Activated CD8-positive, alpha-beta memory T cell treated with anti-CD3 and anti-CD28 coated beads for 24 hours (primary cell): ENCODE measurements at regions not wholly inside any gene's neighbourhood (a gene's known extent, or its start where the extent isn't known, plus 50 kb on each side); places are given as distances from the start of the nearest gene placed in this dataset.
"Not testable (repeated sequence)": the region's sequence is repeated elsewhere in the genome, so short reads cannot be mapped to it uniquely, and the experiment has no call there.

Experiments
- DNase-seq: peaks from one replicate; pipeline ENCODE4 v3.0.0-alpha.2; 2020

DNA sequence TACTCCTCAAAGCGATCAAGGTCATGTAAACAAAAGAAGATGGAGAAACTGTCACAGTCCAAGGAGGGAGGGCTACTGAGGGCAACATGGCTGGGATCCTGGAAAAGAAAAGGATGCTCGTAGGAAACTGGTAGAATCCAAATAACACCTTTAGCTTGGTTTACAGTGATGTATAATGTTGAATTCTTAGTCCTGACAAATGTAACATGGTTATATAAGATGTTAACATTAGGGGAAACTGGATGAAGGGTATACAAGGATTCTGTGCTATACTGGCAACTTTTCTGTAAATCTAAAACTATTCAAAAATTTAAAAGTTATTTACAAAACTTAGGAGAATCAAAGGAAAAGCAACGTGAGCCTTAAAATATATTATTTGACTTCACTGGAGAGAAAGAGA is 257.0 kb downstream of the TTC32 start:
- DNase-seq, result no peak

DNA sequence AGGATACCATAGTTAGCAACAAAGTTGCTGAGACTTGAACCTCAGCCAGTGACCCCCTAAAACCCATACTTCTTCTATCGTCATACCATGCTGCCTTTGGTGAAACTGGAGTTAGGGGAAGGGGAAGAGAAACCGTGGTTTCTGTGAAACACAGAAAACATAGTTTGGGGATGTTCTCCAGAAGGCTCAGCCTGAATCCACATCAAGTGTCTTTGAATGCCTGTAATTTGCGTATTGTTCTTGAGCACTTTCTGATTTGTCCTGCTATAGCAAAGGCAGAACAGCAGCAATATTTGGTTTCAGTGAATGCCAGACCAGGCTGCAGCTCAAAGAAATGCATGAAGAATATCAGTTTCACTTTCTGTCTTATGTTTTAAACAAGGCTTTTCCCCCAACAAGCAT is 258.7 kb downstream of the TTC32 start:
- no peak for DNase-seq

DNA sequence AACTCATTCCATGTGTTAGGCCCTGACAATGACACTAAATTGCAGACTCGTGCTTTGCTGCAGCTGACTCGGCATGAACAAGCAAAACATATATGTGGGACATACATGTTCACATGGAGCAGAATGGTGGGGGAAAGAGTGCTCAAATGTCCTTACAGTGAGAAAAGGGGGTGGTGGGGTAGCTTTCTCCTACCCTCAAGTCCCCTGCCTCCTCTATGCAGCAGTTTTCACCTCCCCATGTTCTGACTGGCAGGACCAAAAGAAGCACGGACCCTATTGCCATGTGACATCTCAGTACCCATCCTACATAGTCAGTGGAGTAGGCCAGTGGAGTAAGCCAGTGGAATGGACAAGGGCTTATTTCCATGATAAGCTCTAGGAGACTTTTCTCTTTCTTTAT is 259.3 kb downstream of the TTC32 start:
- DNase-seq, result no peak

DNA sequence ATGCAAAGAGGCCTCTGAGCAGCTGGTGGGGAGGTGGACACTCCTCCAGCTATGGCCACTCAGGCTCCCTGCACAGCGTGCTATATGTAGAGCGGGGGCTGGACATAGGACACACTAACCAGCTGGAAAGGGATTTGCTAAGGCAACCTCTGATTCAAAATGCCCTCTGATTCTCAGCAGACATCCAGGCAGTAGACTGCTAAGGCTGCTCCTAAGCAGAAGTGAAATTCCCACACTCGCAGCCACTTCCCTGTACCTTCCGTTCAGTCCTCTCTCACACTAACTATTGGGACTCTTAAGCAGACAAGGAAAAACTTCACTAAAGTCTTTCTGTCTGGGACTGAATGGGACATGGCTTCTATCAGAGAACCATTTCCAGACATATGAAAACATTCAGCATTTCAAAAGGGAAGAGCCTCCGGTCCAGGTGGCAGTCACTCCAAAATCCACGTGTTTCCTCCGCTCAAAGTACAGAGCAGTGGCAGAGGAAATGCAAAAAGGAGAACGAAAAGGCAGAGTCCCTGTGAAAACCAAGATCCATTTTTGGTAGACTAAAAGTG is 265.8 kb downstream of the TTC32 start:
- no peak for DNase-seq

DNA sequence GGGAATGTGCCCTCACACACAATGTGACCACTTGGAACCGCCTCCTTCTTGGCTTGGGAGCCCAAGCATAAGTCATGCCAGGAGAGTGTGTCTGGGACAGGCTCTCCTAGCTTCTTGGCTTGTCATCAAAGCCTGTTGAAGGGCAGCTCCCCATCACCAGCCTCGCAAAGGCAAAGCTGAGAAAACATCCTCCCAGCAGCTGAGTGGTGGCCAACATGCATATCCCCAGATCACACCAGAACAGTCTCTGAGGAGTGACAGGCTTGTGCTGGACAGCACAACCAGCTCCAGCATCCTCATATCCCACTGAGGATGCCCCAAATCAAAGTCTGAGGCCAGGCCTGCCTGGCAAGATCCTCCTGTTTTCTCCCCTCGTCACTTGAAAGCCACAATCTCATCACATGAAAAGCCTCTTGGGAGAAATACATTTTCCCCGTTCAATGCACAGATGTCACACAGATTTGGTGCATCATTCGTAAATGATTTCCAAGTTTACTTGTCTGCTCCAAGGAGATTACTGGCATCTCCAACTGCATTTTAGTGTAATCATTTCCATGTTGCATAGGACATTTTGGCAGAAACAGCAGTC is 269.3 kb downstream of the TTC32 start:
- DNase-seq, result no peak

DNA sequence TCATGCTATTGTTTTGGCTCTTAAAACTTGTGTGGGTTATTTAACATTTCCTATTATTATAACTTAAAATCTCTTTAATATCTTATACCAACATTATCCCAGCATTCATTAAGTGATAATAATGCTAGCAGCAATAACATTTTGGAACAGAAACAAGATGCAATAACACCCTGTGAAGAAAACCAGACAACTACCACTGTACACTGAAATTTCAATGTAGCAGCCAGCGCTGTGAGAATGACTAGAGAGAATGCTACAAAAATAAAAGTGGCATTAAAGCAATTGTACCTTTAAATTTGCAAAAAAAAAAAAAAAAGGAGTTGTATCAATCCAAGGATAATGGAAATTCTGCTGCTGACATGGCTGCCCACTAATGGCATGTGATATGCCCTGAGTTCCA is 269.9 kb downstream of the TTC32 start:
- no peak for DNase-seq

DNA sequence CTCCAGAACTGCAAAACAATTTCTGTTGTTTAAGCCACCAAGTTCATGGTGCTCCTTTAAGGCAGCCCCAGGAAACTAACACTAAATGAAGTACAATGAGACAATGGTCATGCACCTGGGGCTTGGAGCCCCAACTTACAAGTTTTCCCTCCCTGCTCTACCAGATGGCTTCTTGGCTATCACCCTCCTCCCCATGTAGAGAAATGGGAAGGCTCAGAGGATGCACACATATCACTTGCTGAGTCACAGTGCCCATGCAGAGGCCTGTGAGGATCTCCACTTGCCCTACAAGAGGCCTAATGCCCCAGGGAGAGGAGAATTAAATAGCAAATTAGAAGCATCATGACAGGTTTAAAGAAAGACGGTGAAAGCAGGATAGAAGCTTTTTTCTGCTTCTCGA is 270.9 kb downstream of the TTC32 start:
- no peak for DNase-seq

DNA sequence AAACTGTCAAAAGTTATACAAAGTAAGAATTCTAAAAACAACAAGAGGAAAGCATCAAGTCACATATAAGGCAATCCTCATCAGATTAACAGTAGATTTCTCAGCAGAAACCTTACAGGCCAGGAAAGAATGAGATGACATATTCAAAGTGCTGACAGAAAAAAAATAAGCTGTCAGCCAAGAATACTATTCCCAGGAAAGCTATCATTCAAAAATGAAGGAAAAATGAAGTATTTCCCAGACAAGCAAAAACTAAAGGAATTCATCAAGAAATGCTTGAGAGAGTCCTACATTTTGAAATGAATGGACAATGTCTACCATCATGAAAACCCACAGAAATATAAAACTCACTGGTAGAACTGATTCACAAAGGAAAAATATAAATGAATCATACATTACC is 268.9 kb upstream of the OSR1 start:
- no peak for DNase-seq

DNA sequence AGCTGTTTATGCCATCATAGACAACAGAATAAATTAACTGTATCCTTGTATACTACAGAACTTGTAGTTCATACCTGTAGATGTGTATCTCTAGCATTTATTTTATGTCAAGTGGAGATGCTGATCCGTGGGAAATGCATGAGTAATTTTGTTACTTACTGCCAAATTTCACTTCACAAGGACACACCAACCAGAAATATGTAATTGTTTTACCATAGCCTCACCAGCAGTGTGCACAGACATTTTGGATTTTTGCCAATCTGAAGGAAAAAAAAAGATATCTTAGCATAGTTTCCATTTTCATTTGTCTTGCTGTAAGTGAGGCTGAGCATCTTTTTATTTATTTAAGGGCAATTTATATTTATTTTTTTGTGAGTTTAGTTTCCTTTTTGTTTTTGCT is 265.1 kb upstream of the OSR1 start:
- DNase-seq, result no peak

DNA sequence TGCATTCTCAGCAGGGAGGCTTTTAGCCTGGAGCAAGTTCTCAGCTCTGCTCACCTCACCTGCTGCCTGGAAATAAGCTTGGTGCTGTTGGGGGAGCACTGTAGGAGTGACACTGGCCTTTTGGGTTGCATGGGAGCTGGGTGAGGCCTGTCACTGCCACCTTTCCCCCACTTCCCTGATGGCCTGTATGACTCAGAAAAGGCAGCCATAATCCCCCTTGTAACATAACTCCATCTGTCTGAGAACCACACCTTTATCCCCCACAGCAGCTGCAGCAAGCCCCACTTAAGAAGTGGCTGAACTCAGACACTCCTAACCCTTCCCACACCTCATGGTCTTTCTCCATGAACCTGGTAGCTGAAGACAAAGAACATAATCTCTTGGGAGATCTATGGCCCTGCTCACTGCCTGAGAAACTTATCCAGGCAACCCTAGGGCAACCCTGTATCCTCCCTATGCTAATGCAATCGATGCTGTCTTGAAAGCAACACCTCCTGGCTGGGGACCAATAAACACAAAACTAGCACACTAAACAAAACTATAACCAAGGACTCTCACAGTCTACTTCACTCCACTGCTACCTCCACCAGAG is 258.9 kb upstream of the OSR1 start:
- no peak for DNase-seq

DNA sequence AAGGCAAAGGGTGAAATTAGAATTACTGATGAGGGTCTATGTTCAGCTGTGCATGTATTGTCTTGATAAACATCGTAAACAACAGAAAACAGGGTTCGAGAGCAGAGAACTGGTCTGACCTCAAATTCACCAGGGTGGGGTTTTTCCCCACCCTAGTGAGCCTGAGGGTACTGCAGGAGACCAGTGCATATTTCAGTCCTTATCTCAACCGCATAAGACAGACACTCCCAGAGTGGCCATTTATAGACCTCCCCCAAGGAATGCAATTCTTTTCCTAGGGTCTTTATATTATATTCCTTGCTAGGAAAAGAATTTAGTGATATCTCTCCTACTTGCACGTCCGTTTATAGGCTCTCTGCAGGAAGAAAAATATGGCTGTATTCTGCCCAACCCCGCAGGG is 257.0 kb upstream of the OSR1 start:
- not testable (repeated sequence) for DNase-seq

DNA sequence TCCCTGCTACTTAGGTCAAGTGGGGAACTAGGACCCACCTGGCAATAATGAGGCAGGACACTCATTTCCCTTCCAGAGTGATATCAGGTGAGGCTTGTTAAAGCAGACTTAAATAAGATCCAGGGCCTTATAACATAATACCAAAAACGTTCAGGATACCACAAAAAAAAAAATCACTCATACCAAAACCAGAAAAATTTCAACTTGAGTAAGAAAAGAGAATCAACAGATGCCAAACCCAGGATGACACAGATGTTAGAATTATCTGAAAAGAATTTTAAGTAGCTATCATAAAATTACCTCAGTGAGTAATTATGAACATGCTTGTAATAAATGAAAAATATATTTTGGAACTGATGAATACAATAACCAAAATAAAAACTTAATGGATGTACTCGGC is 255.6 kb upstream of the OSR1 start:
- DNase-seq, result no peak

DNA sequence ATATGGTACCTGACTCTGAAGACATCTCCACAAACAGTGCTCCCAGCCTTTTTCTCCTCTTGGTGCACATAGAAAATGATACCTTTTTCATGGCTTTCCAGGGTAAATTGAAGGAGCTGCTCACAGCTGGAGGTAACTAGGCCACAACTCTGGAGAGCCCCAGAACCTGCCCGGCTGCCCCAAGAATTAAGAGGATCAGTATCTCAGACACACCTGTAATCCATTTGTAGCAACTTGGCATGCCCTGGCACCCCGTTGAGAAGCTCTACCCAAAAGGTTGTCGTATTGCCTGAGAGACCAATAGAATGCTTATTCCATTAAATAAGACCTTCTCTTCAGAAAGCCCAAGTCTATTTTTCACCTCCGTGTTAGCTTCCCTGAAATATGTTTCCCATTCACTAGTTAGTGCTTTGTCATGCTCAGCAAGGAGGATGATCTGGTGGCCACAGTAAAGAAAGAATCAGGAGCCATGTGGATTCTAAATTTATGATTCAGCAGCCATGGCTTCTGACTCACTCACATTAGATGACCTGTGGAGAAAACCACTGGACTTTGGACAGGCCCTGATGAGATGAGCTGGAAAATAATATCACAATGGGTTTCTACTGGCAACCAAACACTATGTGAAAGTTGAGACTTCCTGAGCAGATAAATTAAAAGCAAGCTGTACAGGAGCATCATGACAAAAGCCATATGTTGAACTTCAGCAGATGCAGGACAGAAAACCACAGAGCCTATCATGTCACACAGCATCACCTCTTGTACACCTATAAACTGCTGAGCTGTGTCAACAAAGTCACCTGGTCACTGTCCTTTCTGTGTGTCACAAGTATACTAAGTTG is 253.3 kb upstream of the OSR1 start:
- DNase-seq, result no peak

DNA sequence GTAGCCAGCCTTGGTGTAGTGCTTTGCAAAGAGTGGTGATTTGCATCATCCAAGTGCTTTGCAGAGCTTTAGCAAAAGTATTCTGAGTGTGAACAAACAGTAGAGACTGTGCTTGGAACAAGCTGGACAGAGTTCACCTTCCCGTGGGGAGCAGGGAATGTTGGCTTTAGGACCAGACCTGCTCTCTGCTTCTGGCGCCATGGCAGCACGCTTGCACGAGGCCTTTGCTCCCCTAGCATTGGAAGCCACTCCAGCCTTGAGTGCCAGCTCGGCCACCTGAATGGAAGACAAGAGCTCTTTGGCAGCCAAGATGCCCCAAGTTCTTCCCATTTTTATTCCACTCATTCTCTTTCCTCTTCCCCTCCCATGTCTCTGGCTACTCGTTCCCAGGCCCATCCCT is 250.8 kb upstream of the OSR1 start:
- no peak for DNase-seq

DNA sequence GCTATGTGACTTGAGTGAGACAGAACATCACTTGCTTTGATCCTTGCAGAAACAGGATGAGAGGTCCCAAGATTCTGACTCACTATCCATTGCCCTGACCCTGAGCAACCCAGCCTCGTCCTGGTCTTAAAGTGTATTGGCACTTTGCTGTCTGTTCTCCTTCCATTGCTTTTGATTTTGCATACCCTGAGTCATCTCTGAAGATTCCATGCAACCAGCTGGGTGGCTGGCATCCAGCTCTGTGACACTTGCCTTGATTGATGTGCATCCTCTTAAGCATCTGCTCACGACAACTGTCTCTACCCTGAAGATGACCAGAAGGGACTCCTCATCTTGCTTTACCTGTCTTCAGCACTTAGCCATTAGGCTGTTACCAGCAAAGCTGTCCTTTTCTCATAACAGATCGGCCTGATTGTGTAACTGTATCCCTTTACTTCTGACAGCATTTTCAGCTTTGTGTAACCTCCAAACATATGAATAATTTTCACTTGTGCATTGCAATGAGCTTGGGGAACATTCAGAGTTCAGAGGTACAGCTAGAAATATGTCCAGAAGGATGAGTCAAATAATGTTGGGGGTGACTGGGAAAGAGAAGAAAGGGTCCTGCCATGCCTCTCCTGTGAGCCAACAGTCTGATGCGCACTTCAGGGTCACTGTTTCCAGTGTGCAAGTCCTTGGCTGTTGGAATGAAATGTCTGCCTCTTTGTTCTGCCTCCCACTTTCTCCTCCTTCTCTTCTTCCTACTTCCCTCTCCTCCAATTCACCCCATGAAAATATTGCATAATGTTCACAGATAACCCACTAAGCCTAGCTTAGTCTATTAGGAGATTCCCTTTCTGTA is 249.7 kb upstream of the OSR1 start:
- DNase-seq, result no peak

DNA sequence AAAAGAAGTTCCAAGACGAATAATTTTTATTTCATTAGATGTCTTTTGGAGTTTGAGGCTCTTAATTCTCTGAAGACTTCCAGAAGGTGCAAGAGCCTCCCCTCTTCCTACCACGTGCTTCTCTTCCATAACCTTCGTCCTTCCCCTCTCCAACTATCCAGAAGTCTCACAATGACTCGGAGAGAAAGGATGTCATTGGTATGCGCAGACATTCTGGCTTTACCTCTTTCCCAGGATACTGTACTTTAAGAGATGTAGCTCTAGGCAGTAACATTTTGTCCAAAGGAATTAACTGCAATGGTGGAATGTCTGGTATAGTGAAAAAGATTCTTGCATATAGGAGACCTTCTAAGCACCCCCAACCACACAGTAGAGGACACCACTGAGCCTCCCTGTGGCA is 249.0 kb upstream of the OSR1 start:
- DNase-seq, result no peak

DNA sequence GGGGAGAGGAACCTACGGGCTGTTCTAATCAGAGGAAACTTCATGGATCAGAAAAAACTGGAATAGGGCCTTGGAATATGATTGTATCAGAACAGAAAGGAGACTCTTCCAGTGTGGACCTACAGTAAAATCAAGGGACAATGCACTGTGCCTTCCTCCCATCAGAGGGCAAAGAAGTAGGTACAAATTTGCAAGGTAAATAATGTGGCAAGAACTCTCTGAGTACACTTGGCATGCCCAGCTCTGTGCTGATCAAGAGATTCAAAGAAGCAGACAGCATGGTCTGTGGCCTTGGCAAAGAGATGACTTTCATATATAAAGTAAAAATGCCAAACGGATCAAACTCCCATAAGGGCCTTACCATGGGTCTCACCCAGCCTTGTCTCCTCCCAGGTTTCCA is 242.6 kb upstream of the OSR1 start:
- no peak for DNase-seq

DNA sequence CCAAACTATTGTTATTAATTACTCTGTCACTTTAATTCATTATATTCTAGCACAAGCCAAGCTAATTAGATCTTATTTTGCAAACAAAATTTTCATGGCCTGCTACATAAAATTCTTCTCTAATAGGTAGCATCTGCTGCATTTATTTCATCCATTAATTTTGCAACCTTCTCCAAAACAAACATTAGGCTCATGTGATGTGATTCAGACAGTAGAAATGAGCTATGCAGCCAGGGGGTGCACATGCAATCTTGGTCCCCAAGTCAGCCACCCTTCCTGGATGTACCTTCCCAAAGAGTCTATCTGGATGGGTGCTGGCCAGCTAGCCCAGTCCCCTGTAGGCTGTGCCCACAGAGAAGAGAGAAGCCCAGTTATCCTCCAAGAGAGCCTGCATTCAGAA is 242.1 kb upstream of the OSR1 start:
- DNase-seq, result no peak

DNA sequence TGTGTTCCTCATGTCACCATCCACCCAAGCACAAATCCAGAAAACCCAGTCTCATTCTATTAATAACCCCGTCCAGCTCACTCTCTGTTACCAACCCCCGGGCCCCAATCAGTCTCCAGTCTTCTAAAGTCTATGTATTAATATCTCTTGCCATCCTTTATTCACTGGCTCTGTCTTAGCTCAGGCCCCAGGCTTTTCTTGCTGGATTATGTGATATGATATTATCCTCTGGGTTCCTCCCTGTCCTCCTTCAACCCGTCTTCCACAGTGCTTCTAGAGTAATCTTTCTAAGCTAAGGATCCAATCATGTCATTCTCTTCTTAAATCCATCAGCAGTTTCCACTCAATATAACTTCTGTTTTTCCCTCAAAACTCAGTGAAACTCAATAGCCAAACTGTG is 240.5 kb upstream of the OSR1 start:
- DNase-seq, result no peak

DNA sequence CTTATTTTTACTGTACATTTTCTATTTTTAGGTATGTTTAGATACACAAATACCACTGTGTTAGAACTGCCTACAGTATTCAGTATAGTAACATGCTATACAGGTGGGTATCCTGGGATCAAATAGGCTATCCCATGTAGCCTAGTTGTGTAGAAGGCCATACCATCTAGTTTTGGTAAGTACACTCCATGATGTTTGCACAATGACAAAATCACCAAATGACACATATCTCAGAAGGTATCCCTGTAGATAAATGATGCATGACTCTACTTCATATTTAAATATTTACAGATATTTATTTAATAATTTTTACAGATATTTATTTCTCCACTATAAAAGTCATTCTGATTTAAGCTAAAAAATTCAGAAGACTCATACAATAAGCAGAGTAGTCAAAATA is 233.8 kb upstream of the OSR1 start:
- no peak for DNase-seq

DNA sequence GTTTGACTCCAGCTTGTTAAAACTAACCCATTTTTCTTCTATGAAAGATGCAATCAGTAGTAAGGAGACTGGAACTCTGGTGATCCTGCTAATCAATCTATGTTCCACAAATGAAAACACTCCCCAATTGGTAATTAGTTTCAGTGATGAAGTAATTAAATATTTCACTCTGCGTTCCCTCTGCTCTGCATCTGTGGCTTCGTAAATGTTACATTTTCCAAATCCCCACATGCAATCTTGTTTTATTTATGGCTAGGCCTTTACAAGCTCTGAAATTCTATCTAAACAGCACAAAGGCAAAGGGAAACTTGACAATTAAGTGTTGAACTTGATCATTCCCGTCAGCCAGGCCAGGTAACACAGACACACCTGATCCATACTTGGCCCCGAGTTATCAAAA is 231.4 kb upstream of the OSR1 start:
- no peak for DNase-seq

DNA sequence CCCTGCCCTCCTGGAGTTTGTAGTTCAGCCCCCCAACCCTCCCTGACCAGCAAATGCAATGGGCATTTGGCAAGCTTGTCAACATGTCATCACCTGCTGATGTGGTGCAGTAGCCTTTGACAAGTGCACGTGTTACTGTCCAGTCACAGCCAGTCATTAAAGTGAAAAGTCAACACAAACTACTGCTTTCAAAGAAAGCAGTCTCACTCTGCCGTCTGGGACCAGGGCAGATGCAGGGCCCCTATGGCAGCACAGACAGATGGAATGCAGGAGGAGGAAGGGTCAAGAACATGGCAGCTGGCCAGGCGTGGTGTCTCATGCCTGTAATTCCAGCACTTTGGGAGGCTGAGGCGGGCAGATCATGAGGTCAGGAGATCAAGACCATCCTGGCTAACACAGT is 222.4 kb upstream of the OSR1 start:
- DNase-seq, result no peak

DNA sequence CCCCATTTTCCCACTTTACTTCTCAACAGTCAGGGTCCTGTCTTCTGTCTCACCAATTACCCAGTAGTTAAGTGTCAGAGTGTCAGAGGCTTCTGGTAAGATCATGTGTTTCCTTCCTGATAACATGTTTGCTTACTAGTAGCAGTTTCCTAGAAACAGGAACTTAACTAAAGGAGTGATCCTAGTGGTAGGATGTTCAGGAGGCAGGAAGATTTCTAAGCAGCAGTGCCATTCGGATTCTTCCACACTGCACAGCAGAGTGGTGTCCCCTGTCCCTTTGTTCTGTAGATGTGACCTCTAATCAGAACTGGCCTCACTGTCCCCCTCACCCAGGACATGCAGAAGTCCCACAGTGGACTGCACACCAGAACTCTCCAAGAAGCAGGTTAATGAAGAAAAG is 221.8 kb upstream of the OSR1 start:
- no peak for DNase-seq
